LNCaP clone FGC (cell line): ENCODE measurements at regions not wholly inside any gene's neighbourhood (a gene's known extent, or its start where the extent isn't known, plus 50 kb on each side); places are given as distances from the start of the nearest gene placed in this dataset.

Source experiments
- DNase-seq: peaks from one replicate; pipeline ENCODE4 v3.0.0-alpha.2; 2011; ENCODE audit warnings: low read depth
- H3K4me3 ChIP-seq: 2 replicates; pipeline ENCODE4 v1.5.1; 2011; ENCODE audit warnings: mild to moderate bottlenecking, low read depth, low read length, control low read depth
- CTCF ChIP-seq: IDR thresholded peaks from 2 replicates; pipeline ENCODE4 v1.5.1; 2012; ENCODE audit warnings: mild to moderate bottlenecking; ENCODE audit not compliant: control insufficient read depth, insufficient read depth; ENCODE audit errors: extremely low read depth

- no peak for DNase-seq
Observed at GRCh38 chr15:31151301-31152233, 50.0 kb upstream of the TRPM1 start.

GRCh38 chr15:31153531-31153930 lies 52.0 kb upstream of the TRPM1 start:
- DNase-seq = no peak
- no peak overlapping the region for H3K4me3 ChIP-seq
- TF ChIP-seq CTCF = no peak

More at GRCh38 chr15:31151301-31152233, 50.0 kb upstream of the TRPM1 start:
- H3K4me3 ChIP-seq = no peak overlapping the region
- no peak for TF ChIP-seq CTCF

- no peak for DNase-seq
- no peak for TF ChIP-seq CTCF
- no peak overlapping the region for H3K4me3 ChIP-seq
Observed at GRCh38 chr15:31155151-31155550, 53.6 kb upstream of the TRPM1 start.

GRCh38 chr15:31156226-31156625 lies 54.7 kb upstream of the TRPM1 start:
- no peak for TF ChIP-seq CTCF
- H3K4me3 ChIP-seq = no peak overlapping the region
- DNase-seq = no peak

- DNase-seq = no peak
- H3K4me3 ChIP-seq = no peak overlapping the region
- TF ChIP-seq CTCF = no peak
Observed at GRCh38 chr15:31156808-31157207, 55.3 kb upstream of the TRPM1 start.

GRCh38 chr15:31157644-31158069 lies 56.1 kb upstream of the TRPM1 start:
- DNase-seq = peak; percentile 10
- TF ChIP-seq CTCF = no peak
- H3K4me3 ChIP-seq = no peak overlapping the region
